ENCODE measurements at regions not wholly inside any gene's neighbourhood (a gene's known extent, or its start where the extent isn't known, plus 50 kb on each side); places are given as distances from the start of the nearest gene placed in this dataset.
A peak's percentile ranks its signal among the peaks of the same experiment; 100 is the strongest.

- no peak for DNase-seq
These were observed 191.1 kb downstream of the MAP2K6 start for GRCh38 chr17:69605571-69605970.

- no peak for DNase-seq
These were observed 191.8 kb downstream of the MAP2K6 start for GRCh38 chr17:69606142-69606800.

- peak; percentile 86 for DNase-seq
These were observed 192.8 kb downstream of the MAP2K6 start for GRCh38 chr17:69607162-69607834.

- DNase-seq, result no peak
These were observed 193.6 kb downstream of the MAP2K6 start for GRCh38 chr17:69608141-69608540.

- peak; percentile 98 for DNase-seq
These were observed 194.4 kb downstream of the MAP2K6 start for GRCh38 chr17:69608808-69609472.

- peak; percentile 56 for DNase-seq
These were observed 195.2 kb downstream of the MAP2K6 start for GRCh38 chr17:69609473-69610305.

GRCh38 chr17:69620363-69620762 is 205.9 kb downstream of the MAP2K6 start:
- DNase-seq, result no peak

- no peak for DNase-seq
These were observed 211.0 kb downstream of the MAP2K6 start for GRCh38 chr17:69625474-69625873.

GRCh38 chr17:69630056-69630635 is 215.6 kb downstream of the MAP2K6 start:
- no peak for DNase-seq

- no peak for DNase-seq
These were observed 220.3 kb downstream of the MAP2K6 start for GRCh38 chr17:69634844-69635243.

- peak; percentile 69 for DNase-seq
These were observed 223.1 kb downstream of the MAP2K6 start for GRCh38 chr17:69637446-69638156.

- no peak for DNase-seq
These were observed 224.6 kb downstream of the MAP2K6 start for GRCh38 chr17:69639096-69639495.

GRCh38 chr17:69640073-69640472 is 225.6 kb downstream of the MAP2K6 start:
- DNase-seq, result no peak

GRCh38 chr17:69643686-69644085 is 229.2 kb downstream of the MAP2K6 start:
- DNase-seq, result no peak

GRCh38 chr17:69646729-69647128 is 232.2 kb downstream of the MAP2K6 start:
- no peak for DNase-seq

- no peak for DNase-seq
These were observed 236.4 kb downstream of the MAP2K6 start for GRCh38 chr17:69650881-69651280.

- DNase-seq, result no peak
These were observed 237.4 kb downstream of the MAP2K6 start for GRCh38 chr17:69651921-69652320.

GRCh38 chr17:69654981-69655855 is 240.7 kb downstream of the MAP2K6 start:
- DNase-seq, result peak; percentile 91

- DNase-seq, result peak; percentile 44
These were observed 241.4 kb downstream of the MAP2K6 start for GRCh38 chr17:69655902-69656301.

GRCh38 chr17:69669441-69670178 is 255.1 kb downstream of the MAP2K6 start:
- DNase-seq, result no peak

Data from HCEC 1CT (cell line).